ENCODE measurements at regions not wholly inside any gene's neighbourhood (a gene's known extent, or its start where the extent isn't known, plus 50 kb on each side); places are given as distances from the start of the nearest gene placed in this dataset.

- no peak for TF ChIP-seq CTCF (IDR thresholded peaks at IDR 0.05)
- TF ChIP-seq POLR2A (IDR thresholded peaks at IDR 0.05) = no peak
Observed at GRCh38 chr13:110816500-110816899, 98.4 kb downstream of the ANKRD10 start.
